ENCODE measurements at regions not wholly inside any gene's neighbourhood (a gene's known extent, or its start where the extent isn't known, plus 50 kb on each side); places are given as distances from the start of the nearest gene placed in this dataset.

GRCh38 chr1:188937965-188938551 is 1539.6 kb downstream of the BRINP3 start:
- H3K9ac ChIP-seq, result no peak overlapping the region
- no peaks in the 10 kb centered on the region for H3K4me1 ChIP-seq
- no peak overlapping the region for H3K4me3 ChIP-seq
- H4K20me1 ChIP-seq, result no peaks in the 10 kb centered on the region
- no peak overlapping the region for H3K27ac ChIP-seq
- TF ChIP-seq Cebpa-rat (IDR thresholded peaks at IDR 0.05), result no peak
- H3K9me3 ChIP-seq, result no peaks in the 10 kb centered on the region
- no peaks in the 10 kb centered on the region for H3K27me3 ChIP-seq
- H3K4me2 ChIP-seq, result no peak overlapping the region
- H3K36me3 ChIP-seq, result no peaks in the 10 kb centered on the region

- H3K9ac ChIP-seq, result no peak overlapping the region
- H3K4me1 ChIP-seq, result no peaks in the 10 kb centered on the region
Observed at GRCh38 chr1:188941986-188942385, 1535.7 kb downstream of the BRINP3 start.

DNA sequence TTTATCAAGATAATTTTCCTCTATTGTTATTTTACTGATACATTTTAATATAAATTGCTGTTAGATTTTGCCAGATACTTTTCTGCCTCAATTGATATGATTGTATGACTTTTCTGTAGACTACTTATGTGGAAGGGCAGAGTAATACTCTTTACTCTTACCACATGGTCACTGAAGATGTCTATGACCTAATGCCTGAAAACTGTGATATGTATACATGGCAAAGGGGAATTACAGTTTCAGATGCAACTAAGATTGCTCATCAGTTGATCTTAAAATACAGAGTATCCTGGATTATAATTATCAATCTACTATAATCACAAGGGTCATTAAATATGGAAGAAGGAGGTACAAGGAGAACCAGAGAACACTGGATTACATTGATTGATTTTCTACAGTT is 1528.0 kb downstream of the BRINP3 start:
- no peak overlapping the region for H3K4me3 ChIP-seq
- no peak for TF ChIP-seq Cebpa-rat (IDR thresholded peaks at IDR 0.05)
- no peaks in the 10 kb centered on the region for H4K20me1 ChIP-seq
- no peaks in the 10 kb centered on the region for H3K9me3 ChIP-seq
- H3K4me2 ChIP-seq, result no peak overlapping the region
- no peaks in the 10 kb centered on the region for H3K4me1 ChIP-seq
- H3K27ac ChIP-seq, result no peak overlapping the region
- no peak overlapping the region for H3K9ac ChIP-seq
- no peaks in the 10 kb centered on the region for H3K36me3 ChIP-seq
- no peaks in the 10 kb centered on the region for H3K27me3 ChIP-seq

More at GRCh38 chr1:188941986-188942385, 1535.7 kb downstream of the BRINP3 start:
- Histone ChIP-seq H3K27ac (no peak overlapping the region), H3K36me3 (no peaks in the 10 kb centered on the region), H4K20me1 (no peaks in the 10 kb centered on the region), H3K9me3 (no peaks in the 10 kb centered on the region), H3K4me2 (no peak overlapping the region), H3K4me3 (no peak overlapping the region), H3K27me3 (no peaks in the 10 kb centered on the region)
- TF ChIP-seq Cebpa-rat (IDR thresholded peaks at IDR 0.05), result no peak

DNA sequence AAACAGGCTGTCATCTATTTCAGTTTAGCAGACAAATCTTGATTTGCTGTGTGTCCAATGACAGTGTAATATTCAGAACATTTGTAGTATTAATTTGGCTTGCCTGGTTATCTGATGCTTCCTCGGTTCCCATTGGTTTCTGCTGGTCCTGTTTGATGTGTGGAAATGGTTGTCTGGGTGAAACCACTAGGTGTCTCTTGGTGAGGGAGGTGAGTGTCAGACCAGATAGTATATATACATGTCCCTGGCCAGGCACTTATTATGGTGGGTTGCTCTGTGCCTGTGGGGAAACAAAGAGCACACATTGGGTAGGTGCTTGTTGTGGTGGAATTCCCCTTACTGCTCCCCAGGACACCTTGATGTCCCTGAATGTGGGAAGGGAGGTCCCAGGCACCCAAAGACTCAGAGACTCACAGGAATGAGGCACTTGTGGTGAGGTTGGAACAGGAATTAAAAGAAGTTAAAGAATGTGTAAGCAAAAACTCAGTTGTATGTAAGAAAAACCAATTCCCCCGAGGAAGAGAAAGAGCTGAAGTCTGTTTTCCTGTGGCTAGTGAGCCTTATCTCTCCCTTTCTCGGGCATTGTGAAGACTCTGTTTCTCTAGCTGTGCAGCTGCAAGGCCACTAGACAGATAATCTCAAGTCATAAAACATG is 1519.1 kb downstream of the BRINP3 start:
- no peak for TF ChIP-seq Cebpa-rat (IDR thresholded peaks at IDR 0.05)
- peaks cover 41% of the 10 kb centered on the region for H3K4me1 ChIP-seq
- peaks cover 25% of the 10 kb centered on the region for H3K9me3 ChIP-seq
- H3K4me3 ChIP-seq, result no peak overlapping the region
- H3K9ac ChIP-seq, result no peak overlapping the region
- H3K36me3 ChIP-seq, result no peaks in the 10 kb centered on the region
- no peaks in the 10 kb centered on the region for H4K20me1 ChIP-seq
- H3K27me3 ChIP-seq, result no peaks in the 10 kb centered on the region
- peak overlapping the region; percentile 67 for H3K4me2 ChIP-seq
- peak overlapping the region; percentile 58 for H3K27ac ChIP-seq

GRCh38 chr1:188986745-188987417 is 1490.8 kb downstream of the BRINP3 start:
- H3K27me3 ChIP-seq, result no peaks in the 10 kb centered on the region
- 0 out of 2 replicates have a peak, but pooled peaks cover 5% of the 10 kb centered on the region for H3K4me1 ChIP-seq
- TF ChIP-seq Cebpa-rat (IDR thresholded peaks at IDR 0.05), result no peak
- H3K36me3 ChIP-seq, result no peaks in the 10 kb centered on the region
- no peak overlapping the region for H3K9ac ChIP-seq
- no peak overlapping the region for H3K4me3 ChIP-seq
- H4K20me1 ChIP-seq, result no peaks in the 10 kb centered on the region
- no peak overlapping the region for H3K4me2 ChIP-seq
- H3K9me3 ChIP-seq, result 0 out of 2 replicates have a peak, but pooled peaks cover 11% of the 10 kb centered on the region
- no peak overlapping the region for H3K27ac ChIP-seq

GRCh38 chr1:188988589-188988988 is 1489.1 kb downstream of the BRINP3 start:
- 0 out of 2 replicates have a peak, but pooled peaks cover 11% of the 10 kb centered on the region for H3K9me3 ChIP-seq
- no peaks in the 10 kb centered on the region for H3K27me3 ChIP-seq
- H3K27ac ChIP-seq, result no peak overlapping the region
- H4K20me1 ChIP-seq, result no peaks in the 10 kb centered on the region
- H3K9ac ChIP-seq, result no peak overlapping the region
- TF ChIP-seq Cebpa-rat (IDR thresholded peaks at IDR 0.05), result no peak
- no peak overlapping the region for H3K4me3 ChIP-seq
- H3K36me3 ChIP-seq, result no peaks in the 10 kb centered on the region
- H3K4me1 ChIP-seq, result 0 out of 2 replicates have a peak, but pooled peaks cover 5% of the 10 kb centered on the region
- no peak overlapping the region for H3K4me2 ChIP-seq

- Histone ChIP-seq H3K4me1 (0 out of 2 replicates have a peak, but pooled peaks cover 5% of the 10 kb centered on the region), H3K36me3 (no peaks in the 10 kb centered on the region), H3K27me3 (no peaks in the 10 kb centered on the region), H3K4me3 (no peak overlapping the region), H3K9ac (no peak overlapping the region), H3K4me2 (no peak overlapping the region), H4K20me1 (no peaks in the 10 kb centered on the region), H3K27ac (no peak overlapping the region), H3K9me3 (0 out of 2 replicates have a peak, but pooled peaks cover 3% of the 10 kb centered on the region)
- TF ChIP-seq Cebpa-rat (IDR thresholded peaks at IDR 0.05), result no peak
Observed at GRCh38 chr1:188991221-188991930, 1486.3 kb downstream of the BRINP3 start.

- Histone ChIP-seq H4K20me1 (no peaks in the 10 kb centered on the region), H3K27me3 (no peaks in the 10 kb centered on the region), H3K9ac (no peak overlapping the region), H3K4me3 (no peak overlapping the region), H3K4me2 (no peak overlapping the region), H3K4me1 (no peaks in the 10 kb centered on the region), H3K9me3 (no peaks in the 10 kb centered on the region), H3K27ac (no peak overlapping the region), H3K36me3 (no peaks in the 10 kb centered on the region)
- no peak for TF ChIP-seq Cebpa-rat (IDR thresholded peaks at IDR 0.05)
Observed at GRCh38 chr1:189007824-189008223, 1469.8 kb downstream of the BRINP3 start.

- no peaks in the 10 kb centered on the region for H4K20me1 ChIP-seq
- H3K9ac ChIP-seq, result no peak overlapping the region
- H3K4me1 ChIP-seq, result no peaks in the 10 kb centered on the region
- H3K27ac ChIP-seq, result no peak overlapping the region
- no peak for TF ChIP-seq Cebpa-rat (IDR thresholded peaks at IDR 0.05)
- no peaks in the 10 kb centered on the region for H3K36me3 ChIP-seq
- H3K4me3 ChIP-seq, result no peak overlapping the region
- no peak overlapping the region for H3K4me2 ChIP-seq
- no peaks in the 10 kb centered on the region for H3K9me3 ChIP-seq
- H3K27me3 ChIP-seq, result no peaks in the 10 kb centered on the region
Observed at GRCh38 chr1:189021577-189021976, 1456.1 kb downstream of the BRINP3 start.

Measured in BLaER1 (cell line).